NCI-H1092 treated with DMSO at 0.1 percent for 48 hours (cell line): ENCODE measurements at regions not wholly inside any gene's neighbourhood (a gene's known extent, or its start where the extent isn't known, plus 50 kb on each side); places are given as distances from the start of the nearest gene placed in this dataset.

Experiments
- DNase-seq: peaks from one replicate; lab custom pipeline; 2025; lab: John Stamatoyannopoulos, UW

DNA sequence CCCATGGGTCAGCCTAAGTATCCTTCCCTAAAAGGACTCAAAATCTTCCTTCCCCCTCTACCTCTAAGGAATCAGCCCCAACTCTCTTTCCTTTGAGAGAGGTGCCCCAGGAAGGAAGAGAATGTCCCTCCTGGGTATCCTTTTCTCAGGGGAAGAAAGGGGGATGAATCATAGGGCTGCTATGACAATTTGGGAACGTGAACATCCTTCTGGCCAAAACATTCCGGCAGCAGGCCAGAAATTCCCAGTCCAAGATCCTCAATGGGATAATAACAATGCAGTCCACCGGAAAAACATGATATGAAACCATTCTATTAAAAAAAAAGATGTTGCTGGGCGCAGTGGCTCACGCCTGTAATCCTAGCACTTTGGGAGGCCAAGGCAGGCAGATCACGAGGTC lies 50.8 kb upstream of the CACNA2D3 start:
- no peak for DNase-seq

DNA sequence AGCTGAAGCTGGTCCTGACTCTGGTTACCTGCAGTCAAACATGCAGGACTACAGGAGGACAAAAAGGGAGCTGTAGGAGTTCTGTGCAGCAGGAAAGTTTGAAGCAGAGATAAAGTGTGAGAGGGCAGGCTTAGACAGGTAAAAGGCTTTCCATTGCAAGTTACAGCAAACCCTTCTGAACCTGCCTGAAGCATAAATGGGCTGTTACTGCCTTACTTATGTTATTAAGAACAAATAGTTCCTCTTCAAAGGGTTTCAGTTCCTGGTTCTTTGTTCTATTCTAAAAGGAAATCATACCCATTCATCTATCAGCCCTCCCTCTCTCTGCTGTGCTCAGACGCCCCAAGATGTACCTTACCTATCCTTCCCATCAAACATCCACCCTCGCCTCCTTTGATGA lies 52.4 kb upstream of the CACNA2D3 start:
- DNase-seq = no peak

DNA sequence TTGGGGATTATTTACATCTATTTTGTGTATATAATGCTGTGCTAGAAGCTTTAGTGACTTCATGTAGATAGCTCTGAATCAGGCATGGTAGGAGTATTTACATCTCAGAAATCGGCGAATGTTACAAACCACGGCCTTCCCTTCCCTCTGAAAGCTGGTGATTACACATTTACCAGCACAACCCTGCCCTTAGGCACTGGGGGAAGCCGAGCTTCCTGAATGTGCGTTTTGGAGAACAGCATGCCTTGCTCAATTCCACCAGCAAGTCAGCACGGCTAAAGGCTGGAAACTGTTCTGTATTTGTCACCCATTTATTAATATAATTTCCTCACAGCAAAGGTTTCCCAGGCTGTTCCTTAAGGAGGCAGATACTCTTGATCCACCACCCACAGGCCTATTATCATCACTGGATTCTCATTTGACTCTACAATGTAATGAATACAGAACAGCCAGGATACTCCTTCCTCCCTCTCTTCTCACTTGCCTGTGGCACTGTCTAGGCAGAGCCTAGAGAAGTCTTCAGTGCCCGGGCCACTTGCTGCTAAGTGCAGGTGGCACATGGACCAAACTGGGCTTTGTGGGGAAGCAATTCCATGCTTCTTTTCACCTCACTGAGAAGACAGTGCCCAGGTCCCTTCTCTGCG lies 55.2 kb upstream of the CACNA2D3 start:
- DNase-seq = no peak

DNA sequence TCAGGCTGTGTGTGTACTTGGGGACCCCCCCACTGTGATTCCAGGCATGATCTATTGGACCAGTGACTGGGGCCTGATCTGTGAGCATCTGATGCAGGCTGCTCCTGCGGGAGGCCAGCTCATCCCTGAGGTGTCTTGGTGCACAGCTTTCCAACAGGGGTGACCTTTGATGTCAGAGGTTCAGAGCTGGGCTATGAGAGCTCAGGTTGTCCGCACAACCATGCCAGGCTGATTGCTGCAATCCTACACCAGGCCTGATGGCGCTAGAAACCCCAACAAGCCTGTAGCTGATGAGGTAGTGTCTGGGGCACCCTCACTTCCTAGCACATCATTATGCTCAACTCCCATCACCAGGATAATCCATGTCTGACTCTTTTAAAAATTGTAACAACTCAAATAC lies 56.1 kb upstream of the CACNA2D3 start:
- DNase-seq = no peak

DNA sequence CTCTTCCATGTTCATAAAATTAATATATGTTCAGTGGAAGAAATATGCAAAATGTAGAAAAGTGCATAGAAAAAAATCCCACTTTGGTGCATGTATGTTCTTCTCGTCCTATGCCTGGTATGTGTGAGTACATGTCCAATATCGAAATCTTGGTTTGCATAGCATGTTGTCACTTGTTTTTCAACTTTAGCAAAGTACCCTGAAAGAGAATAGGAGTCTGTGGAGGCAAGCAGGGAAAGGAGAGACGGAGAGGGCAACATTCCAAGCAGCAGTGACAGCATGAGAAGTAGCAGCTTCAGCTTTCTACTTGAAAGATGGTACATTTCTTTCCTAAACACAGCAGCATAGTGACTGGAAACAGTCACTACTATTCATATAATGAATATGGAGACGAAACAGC lies 56.8 kb upstream of the CACNA2D3 start:
- DNase-seq = no peak

DNA sequence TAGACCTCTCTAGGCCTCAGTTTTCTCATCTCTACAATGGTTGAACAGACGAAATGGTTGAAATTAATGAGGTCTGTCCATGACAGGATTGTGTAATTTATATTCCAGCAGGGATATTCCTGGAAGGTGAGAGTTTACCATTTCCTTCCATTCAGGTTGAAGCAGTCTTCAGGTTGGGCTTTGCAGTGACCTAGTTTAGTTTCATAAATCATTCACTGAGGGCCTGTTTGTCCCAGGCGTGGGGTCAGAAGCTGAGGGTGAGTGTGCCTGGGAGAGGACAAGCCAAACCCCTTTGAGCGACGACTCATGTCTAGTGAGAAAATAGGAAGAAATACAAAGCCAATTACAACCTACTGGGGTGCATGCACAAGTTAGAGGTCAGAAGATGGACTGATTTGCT lies 57.2 kb upstream of the CACNA2D3 start:
- no peak for DNase-seq

DNA sequence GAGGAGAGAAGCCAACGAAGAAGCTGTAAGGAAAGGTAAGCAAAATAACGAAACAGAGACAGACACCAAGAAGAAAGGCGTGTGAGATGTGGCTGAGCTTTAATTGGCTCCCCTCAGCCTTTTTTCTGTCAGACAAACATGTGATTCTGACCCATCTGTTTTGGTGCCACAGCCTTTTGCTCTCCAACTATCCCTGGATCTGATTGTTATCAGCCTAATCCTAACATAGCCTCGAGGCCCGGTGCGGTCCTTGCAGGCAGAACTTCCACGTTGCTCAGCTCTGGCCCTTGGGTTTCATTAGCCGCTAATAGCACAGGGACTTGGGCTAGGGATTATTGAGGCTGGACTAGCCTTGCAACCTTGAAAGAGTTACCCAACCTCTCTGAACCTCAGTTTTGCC lies 57.9 kb upstream of the CACNA2D3 start:
- DNase-seq = no peak

DNA sequence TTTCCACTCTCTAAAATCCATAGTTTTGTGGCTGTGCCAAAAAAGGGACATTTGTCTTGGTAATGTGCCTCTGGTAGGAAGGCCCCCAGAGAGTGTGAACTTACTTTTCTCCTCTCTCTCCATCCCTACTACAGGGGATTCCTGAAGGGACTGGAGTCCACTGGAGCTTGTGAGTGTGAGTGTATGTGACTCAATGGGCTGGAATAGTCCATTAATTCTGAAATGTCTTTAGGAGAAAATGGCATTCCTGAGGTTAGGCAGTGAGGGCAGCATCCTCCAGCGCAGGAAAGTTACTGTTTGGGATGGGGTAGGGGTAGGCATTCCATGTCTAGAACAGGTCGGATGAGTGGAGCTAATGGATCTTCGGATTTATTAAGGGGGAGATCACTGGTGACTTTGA lies 59.8 kb upstream of the CACNA2D3 start:
- no peak for DNase-seq

DNA sequence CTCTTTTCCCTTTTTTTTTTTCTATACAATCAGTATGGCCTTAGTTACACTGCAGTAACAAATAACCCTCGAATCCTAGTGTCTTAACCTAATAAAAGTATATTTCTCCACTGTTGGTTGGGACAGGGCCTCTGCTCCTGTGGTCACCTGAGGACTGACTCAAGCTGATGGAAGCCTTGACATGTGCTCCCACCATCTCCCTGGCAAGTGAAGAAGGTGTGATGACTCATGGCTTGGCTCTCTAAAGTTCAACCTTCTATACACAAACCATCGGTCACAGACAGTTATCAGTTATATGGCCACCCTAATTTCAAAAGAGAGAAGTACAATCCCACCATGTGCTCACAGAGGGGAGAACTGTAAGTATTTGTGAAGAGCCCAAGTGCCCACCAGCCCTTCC lies 65.8 kb upstream of the CACNA2D3 start:
- DNase-seq = no peak

DNA sequence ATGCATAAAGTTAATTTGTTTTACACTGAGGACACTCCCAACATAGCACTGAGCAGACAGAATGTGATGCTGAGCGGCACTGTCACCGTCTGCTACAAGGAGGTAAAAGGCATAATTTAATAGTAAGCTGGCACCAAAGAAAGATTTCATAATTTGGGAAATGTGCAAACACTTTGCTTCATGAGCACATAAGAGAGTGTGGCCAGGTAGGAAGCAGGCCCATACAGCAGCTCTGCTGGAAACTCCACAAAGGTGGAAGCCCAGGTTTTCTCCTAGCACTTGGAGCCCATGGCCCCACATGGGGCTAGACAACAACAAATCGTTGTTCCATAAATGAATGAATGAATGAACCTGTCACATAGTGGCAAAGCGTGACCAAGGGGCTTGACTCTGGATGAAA lies 68.5 kb upstream of the CACNA2D3 start:
- DNase-seq = no peak

DNA sequence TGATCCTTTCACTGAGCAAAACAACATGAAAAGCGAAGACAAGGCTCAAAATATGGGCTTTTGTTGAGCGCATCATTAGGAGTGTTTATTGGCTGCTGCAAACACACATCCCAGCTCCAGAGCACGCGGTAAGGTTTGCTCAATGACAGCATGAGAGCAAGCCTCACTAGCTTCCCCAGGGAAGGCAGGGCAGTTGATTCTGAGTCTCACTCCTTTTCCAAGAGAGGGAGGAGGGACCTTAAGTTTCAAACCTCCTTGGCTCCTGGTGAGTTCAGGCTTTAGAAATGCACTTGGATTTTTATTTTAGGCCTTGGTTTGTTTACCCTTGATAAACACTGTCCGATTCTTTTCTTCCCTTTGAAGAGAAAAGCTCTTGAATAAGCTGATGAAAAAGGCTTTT lies 69.1 kb upstream of the CACNA2D3 start:
- DNase-seq = no peak

DNA sequence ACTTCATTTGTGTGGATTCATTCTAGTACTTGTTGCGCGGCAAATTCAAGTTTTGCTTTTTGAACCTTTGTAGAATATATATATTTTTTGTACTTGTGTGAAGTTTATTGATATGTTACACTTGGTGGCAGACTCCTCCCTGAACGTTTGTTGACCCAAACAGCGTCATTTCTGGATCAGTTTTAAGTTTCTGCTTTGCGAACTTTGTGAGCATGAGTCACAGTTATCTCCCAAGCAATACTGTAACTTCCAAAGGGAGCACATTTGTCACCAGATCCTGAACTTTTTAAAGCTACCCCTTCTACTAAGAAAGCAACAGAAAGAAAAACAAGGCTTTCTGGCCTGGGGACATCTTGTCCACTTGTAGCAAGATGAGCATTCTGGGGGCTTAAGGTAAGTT lies 74.8 kb upstream of the CACNA2D3 start:
- DNase-seq = no peak

DNA sequence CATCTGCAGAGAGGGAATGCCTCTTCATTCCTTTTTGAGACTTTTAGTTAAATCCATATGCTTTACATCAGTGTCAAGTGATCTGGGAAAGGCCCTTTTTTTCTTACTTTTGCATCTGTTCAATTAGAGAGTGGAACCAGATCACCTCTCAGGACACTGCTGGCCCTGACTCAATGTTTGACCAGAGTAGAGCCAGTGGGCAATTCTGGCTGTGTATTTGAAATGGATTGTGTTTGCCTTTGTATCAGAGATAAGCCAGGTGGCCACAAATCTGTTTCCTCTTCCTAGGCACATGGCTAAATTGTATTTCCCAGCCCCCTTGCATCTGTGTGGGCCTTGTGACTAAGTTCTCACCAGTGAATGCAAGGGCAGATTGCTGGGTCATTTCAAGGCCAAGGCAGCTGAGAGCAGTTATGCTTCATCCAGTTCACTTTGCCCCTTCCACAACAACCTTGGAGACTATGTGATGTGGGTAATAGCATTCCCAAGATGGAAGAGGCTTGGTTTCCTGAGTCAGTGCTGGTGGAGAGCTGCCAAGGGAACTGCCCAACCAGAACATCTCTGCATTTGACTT lies 75.6 kb upstream of the CACNA2D3 start:
- DNase-seq = peak; percentile 25

DNA sequence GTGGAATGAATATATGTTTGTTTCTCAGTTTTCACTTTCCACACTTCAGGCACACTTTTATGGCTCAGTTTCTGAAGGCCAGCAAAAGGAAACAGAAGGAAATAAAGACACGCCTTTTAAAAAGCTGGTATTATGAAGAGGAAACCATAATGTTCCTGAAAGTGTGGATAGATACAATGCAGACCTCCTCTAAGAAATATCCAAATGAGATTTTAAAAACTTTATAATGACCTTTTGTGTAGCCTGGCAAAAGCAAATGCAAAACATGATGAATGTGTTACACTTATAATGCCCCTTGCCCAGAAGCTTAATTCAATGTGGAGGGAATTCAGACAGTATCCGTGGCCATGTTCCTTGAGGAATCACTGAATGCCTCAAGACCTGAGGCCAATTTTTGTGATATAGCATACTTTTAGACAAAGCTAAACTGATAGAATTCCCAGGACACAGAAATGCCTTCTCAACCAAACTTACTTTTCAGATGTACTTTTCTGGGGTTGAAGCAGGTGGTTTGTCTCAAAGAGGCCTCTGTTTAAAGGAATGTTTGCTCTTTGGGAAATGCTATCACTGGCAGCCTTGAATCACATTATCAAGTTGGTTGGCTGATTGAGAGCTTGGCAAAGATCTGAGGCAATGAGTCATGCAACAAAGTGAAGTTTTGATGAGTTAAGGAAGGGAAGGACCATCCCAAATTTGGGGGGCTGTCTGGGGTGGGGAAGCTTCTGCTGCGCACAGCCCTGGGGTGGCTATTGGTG lies 77.1 kb upstream of the CACNA2D3 start:
- DNase-seq = no peak

DNA sequence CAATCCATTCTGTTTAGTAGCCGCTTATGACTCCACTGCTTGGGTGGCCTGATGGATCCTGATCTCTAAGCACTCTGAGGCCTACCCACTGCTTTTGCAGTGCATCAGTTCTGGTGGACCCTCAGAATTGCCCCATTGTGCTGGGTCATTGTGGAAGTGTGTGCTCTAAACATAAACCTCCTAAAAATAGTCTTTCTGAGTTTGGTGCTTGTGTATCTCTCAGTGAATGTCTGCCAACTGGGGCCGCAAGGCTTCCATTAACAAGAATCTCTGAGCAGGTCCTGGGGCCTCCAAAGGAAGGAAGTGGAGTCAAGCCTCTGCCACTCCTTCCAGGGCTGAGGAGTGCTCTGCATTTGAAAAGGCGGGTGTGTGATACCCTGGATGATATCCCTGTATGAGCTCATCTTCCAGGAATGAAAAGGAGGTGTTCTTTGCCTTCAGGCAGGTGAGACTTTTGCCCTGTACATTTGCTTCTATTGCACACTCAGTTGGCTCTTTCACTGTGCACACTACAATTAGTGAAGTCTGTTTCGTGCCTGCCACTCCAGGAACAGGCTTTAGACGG lies 80.0 kb upstream of the CACNA2D3 start:
- no peak for DNase-seq

DNA sequence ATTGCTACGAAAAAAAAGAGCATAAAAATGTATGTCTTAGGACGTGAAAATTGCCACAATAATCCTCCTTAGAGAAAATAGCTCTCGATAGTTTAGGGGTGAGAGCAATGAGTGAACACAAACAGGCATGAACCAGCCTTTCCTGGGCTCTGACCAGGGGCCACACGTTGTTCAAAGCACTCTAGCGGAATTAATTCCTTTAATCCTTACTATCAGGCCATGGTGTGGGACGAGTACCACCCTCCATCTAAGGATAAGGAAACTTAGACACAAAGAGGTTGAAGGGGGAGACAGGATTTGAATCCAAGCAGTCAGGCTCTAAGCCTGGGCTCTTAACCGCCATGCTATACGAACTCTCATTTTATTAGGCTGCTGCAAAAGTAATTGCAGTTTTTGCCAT lies 81.9 kb upstream of the CACNA2D3 start:
- no peak for DNase-seq

DNA sequence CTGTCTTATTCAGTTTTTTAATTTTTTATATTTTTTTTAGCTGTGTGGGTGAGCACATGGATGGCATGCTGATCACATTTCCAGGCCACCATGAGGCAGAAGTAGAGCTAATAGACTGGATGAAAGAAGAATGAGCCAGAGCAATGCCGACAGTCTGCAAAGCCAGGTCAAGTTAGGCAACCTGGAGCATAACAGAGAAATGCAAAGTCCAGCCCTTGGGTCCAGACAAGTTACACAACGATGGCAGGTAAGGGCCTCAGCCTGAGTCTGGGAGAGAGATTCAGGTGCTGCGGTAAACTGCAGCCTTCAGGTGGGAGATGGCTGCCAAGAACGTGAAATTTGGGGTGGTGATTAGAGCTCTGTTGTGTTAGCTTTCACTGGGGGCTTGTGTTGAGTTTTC lies 84.0 kb upstream of the CACNA2D3 start:
- DNase-seq = no peak

DNA sequence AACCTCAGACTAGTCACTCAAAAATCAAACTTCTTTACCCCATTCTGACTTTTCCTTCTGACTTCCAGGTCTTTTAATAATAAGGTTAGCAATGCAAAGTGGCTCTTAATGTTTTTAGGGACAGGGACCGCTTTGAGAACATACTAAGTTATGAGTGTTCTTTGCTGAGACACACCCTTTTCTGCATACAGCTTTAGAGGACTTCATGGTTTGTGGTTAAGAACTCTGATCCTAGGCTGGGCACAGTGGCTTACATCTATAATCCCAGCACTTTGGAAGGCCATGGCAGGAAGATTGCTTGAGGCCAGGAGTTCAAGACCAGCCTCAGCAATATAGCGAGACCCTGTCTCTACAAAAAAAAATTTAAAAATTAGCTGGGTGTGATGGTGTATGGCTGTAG lies 85.8 kb upstream of the CACNA2D3 start:
- no peak for DNase-seq

DNA sequence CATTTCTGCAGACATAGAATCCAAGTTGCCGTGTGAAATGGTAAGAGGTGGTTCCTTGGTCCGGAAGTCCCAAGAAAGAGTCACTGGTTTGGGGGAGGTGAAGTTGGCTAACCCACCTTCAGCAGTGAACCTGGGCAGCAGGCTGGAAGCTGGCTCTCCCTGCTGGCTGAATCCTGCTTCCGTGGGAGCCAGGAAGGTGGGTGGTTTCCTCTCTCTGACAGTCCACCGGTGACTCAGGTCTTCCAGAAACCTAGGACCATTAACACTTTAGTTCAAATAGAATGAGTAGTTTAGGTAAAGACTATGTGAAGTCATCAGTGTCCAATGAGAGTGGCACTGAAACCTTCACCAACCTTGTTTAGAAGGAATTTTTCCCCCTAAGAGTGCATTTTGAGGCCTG lies 87.4 kb upstream of the CACNA2D3 start:
- DNase-seq = no peak

DNA sequence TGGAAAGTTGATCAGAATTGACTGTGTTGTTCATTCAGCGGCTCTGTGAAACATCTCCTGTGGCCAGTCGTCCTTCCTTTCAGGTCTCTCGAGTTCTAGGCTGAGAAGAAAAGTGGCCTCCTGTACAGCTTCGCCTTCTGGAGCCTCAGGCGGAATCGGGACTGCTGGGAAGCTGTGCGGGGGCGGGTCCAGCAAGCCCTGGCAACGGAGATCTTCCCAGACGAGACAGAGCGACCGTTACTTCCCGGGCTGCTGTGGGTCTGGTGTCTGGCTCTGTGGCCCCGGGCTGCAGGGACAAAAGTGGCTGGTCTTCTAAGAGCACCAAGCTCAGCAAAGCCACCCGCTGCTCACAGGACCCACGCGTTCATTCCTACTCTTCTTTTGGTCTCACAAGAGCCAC lies 88.6 kb upstream of the CACNA2D3 start:
- no peak for DNase-seq

DNA sequence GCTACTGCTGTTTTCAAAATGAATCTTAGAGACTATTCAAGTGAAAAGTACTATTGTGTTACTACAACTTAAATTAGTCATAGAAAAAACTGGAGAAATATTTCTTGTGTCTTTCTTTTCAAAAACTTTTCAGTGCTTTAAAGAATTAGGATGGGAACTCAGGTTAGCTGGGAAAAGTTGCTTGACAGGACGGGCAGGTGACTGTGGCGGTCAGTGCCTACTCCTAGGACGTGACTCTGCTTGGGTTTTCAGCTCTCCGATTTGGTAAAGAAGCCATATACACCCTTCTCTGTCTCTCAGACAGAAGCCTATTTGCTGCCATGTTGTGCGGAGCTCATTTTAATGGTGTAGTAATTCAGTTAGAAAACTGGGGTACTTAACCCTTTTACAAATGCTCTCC lies 89.8 kb upstream of the CACNA2D3 start:
- no peak for DNase-seq

DNA sequence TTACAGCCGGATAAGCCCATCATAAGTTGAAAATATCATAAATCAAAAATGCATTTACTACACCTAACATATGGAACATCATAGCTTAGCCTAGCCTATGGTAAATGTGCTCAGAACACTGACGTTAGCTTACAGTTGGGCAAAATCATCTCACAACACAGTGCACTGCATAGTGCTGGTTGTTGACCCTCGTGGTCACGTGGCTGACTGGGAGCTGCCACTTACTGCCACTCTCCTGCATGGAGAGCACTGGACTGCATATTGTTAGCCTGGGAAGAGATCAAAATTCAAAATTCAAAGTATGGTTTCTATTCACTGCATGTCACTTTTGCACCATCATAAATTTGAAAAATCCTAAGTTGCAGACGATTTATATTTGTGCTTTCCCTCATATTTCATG lies 94.0 kb upstream of the CACNA2D3 start:
- no peak for DNase-seq

DNA sequence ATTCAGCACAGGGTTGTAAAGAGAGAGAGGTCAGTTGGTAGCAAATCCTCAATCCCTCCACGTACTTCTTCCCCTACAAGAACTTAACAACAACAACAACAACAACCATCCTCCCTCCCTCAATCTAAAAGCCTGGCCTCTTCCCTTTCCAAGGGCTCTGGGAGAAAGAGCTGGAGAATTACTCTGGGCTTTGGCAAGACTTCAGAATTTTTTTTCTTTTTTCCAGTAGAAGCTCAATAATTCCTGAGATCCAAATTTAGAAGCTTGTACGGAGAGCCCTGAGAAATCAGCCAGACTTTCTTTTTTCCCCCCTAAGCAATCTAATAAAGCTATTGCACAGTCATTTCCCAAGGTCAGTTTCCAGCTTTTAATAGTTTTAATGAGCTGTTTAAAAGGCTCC lies 95.8 kb upstream of the CACNA2D3 start:
- no peak for DNase-seq
